SJSA1 (cell line): ENCODE measurements at regions not wholly inside any gene's neighbourhood (a gene's known extent, or its start where the extent isn't known, plus 50 kb on each side); places are given as distances from the start of the nearest gene placed in this dataset.

Source experiments
- DNase-seq, 2 experiments: peaks; one replicate each; pipeline ENCODE4 v3.0.0-alpha.2; 2015 to 2020; ENCODE audit warnings: low spot score in 2 of 2, low read depth in 1 of 2
- H3K27ac ChIP-seq: fragments of 250-450 bp; sonication (Bioruptor Pico); 2 replicates; pipeline ENCODE4 v1.5.1; 2020; ENCODE audit warnings: mild to moderate bottlenecking, moderate library complexity
- H3K27me3 ChIP-seq: fragments of 250-450 bp; sonication (Bioruptor Pico); replicated peaks from 2 replicates; pipeline ENCODE4 v1.5.1; 2020; ENCODE audit warnings: mild to moderate bottlenecking, moderate library complexity
- H3K36me3 ChIP-seq: fragments of 250-450 bp; sonication (Bioruptor Pico); 2 replicates; pipeline ENCODE4 v1.5.1; 2020; ENCODE audit warnings: mild to moderate bottlenecking
- H3K4me1 ChIP-seq: fragments of 250-450 bp; sonication (Bioruptor Pico); replicated peaks from 2 replicates; pipeline ENCODE4 v1.6.1; 2021; ENCODE audit warnings: mild to moderate bottlenecking
- H3K4me3 ChIP-seq: fragments of 250-450 bp; sonication (Bioruptor Pico); 2 replicates; pipeline ENCODE4 v1.5.1; 2020; ENCODE audit warnings: mild to moderate bottlenecking
- H3K9me3 ChIP-seq: fragments of 250-450 bp; sonication (Bioruptor Pico); replicated peaks from 2 replicates; pipeline ENCODE4 v1.5.1; 2020; ENCODE audit warnings: mild to moderate bottlenecking

- no peaks in the 10 kb centered on the region for H3K9me3 ChIP-seq
- H3K36me3 ChIP-seq, result no peaks in the 10 kb centered on the region
- no peak overlapping the region for H3K27ac ChIP-seq
- no peaks in the 10 kb centered on the region for H3K27me3 ChIP-seq
- peaks cover 28% of the 10 kb centered on the region for H3K4me1 ChIP-seq
- DNase-seq, result no peak
- no peak overlapping the region for H3K4me3 ChIP-seq
These were observed 55.7 kb upstream of the MEDAG start for GRCh38 chr13:30850204-30850866.

DNA sequence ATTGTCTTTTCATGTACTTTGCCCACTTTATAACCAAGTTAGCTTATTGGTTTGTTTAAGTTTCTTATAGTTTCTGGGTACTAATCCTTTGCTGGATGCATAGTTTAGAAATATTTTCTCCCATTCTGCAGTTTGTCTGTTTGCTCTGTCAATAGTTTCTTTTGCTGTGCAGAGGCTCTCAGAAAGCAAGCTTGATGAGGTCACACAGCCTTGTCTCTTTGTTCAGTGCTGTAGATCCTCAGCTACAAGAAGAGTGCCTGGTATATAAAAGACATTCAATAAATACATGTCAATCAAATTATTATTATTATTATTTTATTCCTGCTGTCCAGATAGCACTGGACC lies 55.2 kb upstream of the MEDAG start:
- Histone ChIP-seq H3K4me1 (peaks cover 27% of the 10 kb centered on the region), H3K27me3 (no peaks in the 10 kb centered on the region), H3K36me3 (no peaks in the 10 kb centered on the region), H3K4me3 (no peak overlapping the region), H3K27ac (no peak overlapping the region), H3K9me3 (no peaks in the 10 kb centered on the region)
- no peak for DNase-seq

DNA sequence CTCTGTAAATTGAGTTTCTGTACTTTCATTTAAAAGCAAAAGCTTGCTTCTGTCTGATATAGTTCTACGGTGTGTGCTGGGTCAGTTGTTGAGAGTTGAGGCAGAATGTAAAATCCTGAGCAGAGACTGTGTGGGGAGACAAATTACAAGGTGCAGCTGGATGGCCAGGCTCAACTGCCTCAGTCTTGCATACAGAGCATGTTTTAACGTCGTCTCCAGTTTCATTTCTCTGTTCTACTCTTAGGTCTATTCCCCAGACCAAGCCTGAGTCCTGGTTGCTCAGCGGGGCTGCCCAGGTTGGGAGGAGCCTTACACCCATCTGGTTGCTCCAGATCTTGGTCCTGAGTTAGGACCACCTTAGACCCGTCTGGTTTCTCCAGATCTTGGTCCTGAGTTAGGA lies 54.4 kb upstream of the MEDAG start:
- Histone ChIP-seq H3K4me1 (peaks cover 26% of the 10 kb centered on the region), H3K27ac (no peak overlapping the region), H3K36me3 (no peaks in the 10 kb centered on the region), H3K27me3 (no peaks in the 10 kb centered on the region), H3K4me3 (no peak overlapping the region), H3K9me3 (no peaks in the 10 kb centered on the region)
- no peak for DNase-seq

- DNase-seq, result no peak
- Histone ChIP-seq H3K4me1 (peaks cover 12% of the 10 kb centered on the region), H3K27me3 (no peaks in the 10 kb centered on the region), H3K36me3 (no peaks in the 10 kb centered on the region), H3K27ac (no peak overlapping the region), H3K4me3 (no peak overlapping the region), H3K9me3 (no peaks in the 10 kb centered on the region)
These were observed 50.5 kb upstream of the MEDAG start for GRCh38 chr13:30855569-30855968.

GRCh38 chr13:30856005-30856790 lies 49.9 kb upstream of the MEDAG start:
- Histone ChIP-seq H3K4me3 (no peak overlapping the region), H3K36me3 (no peaks in the 10 kb centered on the region), H3K27ac (no peak overlapping the region), H3K9me3 (no peaks in the 10 kb centered on the region), H3K27me3 (no peaks in the 10 kb centered on the region), H3K4me1 (peaks cover 12% of the 10 kb centered on the region)
- no peak for DNase-seq
